ENCODE measurements at regions not wholly inside any gene's neighbourhood (a gene's known extent, or its start where the extent isn't known, plus 50 kb on each side); places are given as distances from the start of the nearest gene placed in this dataset.

DNA sequence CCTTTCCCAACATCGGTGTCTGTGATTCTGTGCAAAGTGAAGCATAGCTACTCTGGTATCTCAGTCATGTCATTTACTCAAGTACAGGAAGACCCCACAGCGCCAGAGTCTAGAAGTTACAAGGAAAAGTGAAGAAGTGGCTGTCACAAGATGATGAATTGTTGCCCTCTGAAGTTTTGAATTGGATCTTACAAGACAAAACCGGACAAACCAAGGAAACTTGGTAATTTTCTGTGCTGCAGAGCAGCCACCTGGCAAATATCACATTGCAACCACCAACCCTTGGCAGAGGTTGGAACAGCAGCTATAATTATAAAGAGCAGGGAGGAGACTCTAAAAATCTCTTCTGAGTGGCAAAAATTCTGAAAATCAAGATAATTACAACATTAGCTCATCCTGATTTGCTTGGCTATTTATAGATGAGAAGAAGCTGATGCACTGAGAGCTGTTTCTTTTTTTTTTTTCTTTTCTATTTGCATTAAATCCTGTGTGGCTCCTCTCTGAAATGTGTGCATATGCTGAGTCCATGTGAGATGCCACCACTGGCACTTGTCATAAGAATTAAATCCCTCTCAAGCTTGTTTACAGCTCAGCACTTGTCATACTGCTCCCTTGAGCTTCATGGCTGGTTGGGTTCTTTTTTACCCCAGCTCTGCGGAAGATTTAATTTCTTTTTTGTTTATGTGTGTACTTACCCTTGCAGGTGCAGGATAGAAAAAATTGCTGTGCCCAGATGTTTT, 68.0 kb upstream of the MNS1 start:
- Histone ChIP-seq H3K36me3 (ENCODE audit: insufficient read depth) (no peaks in the 10 kb centered on the region), H3K79me2 (ENCODE audit: insufficient read depth, low read depth) (no peaks in the 10 kb centered on the region), H3K9ac (no peak overlapping the region), H3K27me3 (ENCODE audit: insufficient read depth, low read depth) (no peaks in the 10 kb centered on the region), H3K4me3 (IDR thresholded peaks at IDR 0.05; ENCODE audit: insufficient read depth, low read depth, low read length) (no peak overlapping the region), H2AFZ (ENCODE audit: low read depth) (0 out of 2 replicates have a peak overlapping the region, but pooled peaks have one; percentile 12), H3K4me2 (peak overlapping the region; percentile 7), H3K4me1 (ENCODE audit: low read depth, poor library complexity, severe bottlenecking) (peaks cover 30% of the 10 kb centered on the region), H4K20me1 (ENCODE audit: insufficient read depth) (no peaks in the 10 kb centered on the region), H3K27ac (peak overlapping the region; percentile 6; the same call in 1 of the 2 replicates)
- TF ChIP-seq, protein P1, sequence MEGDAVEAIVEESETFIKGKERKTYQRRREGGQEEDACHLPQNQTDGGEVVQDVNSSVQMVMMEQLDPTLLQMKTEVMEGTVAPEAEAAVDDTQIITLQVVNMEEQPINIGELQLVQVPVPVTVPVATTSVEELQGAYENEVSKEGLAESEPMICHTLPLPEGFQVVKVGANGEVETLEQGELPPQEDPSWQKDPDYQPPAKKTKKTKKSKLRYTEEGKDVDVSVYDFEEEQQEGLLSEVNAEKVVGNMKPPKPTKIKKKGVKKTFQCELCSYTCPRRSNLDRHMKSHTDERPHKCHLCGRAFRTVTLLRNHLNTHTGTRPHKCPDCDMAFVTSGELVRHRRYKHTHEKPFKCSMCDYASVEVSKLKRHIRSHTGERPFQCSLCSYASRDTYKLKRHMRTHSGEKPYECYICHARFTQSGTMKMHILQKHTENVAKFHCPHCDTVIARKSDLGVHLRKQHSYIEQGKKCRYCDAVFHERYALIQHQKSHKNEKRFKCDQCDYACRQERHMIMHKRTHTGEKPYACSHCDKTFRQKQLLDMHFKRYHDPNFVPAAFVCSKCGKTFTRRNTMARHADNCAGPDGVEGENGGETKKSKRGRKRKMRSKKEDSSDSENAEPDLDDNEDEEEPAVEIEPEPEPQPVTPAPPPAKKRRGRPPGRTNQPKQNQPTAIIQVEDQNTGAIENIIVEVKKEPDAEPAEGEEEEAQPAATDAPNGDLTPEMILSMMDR (conservative IDR thresholded peaks at IDR 0.05; ENCODE audit: low read depth, low read length): no peak

DNA sequence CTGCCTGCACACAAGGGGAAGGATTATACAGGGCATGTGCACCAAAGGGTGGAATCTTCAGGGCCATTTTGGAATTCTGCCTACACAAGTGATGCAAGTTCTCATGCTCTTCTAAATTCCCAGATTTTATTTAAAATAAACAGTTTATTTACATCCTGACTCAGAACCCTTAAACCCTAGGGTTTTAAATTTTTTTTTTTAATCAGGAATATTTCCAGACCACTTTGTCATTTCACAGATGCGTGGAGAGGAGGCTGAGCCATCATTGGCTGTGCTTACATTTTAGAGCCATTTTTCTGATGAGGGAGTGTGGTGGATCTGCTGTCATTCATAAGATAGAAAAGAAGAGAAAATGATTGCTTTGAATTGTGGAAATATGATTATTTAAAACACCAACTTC, 65.2 kb upstream of the MNS1 start:
- H3K36me3 ChIP-seq (ENCODE audit: insufficient read depth): no peaks in the 10 kb centered on the region
- no peaks in the 10 kb centered on the region for H3K27me3 ChIP-seq (ENCODE audit: insufficient read depth, low read depth)
- no peaks in the 10 kb centered on the region for H4K20me1 ChIP-seq (ENCODE audit: insufficient read depth)
- TF ChIP-seq, protein P1 (conservative IDR thresholded peaks at IDR 0.05; ENCODE audit: low read depth, low read length): no peak
- H3K4me1 ChIP-seq (ENCODE audit: low read depth, poor library complexity, severe bottlenecking): peaks cover 25% of the 10 kb centered on the region
- H3K9ac ChIP-seq: no peak overlapping the region
- no peaks in the 10 kb centered on the region for H3K79me2 ChIP-seq (ENCODE audit: insufficient read depth, low read depth)
- no peak overlapping the region for H3K27ac ChIP-seq
- no peak overlapping the region for H3K4me2 ChIP-seq
- no peak overlapping the region for H2AFZ ChIP-seq (ENCODE audit: low read depth)
- no peak overlapping the region for H3K4me3 ChIP-seq (IDR thresholded peaks at IDR 0.05; ENCODE audit: insufficient read depth, low read depth, low read length)

DNA sequence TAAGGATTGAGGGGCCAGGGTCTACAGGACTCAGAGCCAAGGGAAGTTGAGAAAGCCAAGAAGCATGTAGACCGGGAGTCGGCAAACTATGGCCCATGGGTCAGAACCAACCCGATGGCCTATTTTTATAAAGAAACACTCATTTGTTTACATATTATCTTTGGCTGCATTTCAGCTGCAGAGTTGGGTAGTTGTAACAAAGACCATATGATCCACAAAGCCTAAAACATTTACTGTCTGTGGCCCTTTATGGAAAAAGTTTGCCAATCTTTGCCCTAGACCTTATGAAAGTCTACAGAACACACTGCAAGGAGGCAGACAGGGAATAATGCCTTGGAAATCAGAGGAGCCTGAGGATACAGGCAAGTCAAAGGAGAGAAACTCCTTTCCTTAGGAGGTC, 63.2 kb upstream of the MNS1 start:
- Histone ChIP-seq H3K4me2 (no peak overlapping the region), H3K36me3 (ENCODE audit: insufficient read depth) (no peaks in the 10 kb centered on the region), H3K4me1 (ENCODE audit: low read depth, poor library complexity, severe bottlenecking) (peaks cover 9% of the 10 kb centered on the region), H3K9ac (no peak overlapping the region), H3K4me3 (IDR thresholded peaks at IDR 0.05; ENCODE audit: insufficient read depth, low read depth, low read length) (no peak overlapping the region), H3K27me3 (ENCODE audit: insufficient read depth, low read depth) (no peaks in the 10 kb centered on the region), H3K79me2 (ENCODE audit: insufficient read depth, low read depth) (no peaks in the 10 kb centered on the region), H4K20me1 (ENCODE audit: insufficient read depth) (no peaks in the 10 kb centered on the region), H3K27ac (no peak overlapping the region), H2AFZ (ENCODE audit: low read depth) (no peak overlapping the region)
- TF ChIP-seq, protein P1 (conservative IDR thresholded peaks at IDR 0.05; ENCODE audit: low read depth, low read length): no peak

DNA sequence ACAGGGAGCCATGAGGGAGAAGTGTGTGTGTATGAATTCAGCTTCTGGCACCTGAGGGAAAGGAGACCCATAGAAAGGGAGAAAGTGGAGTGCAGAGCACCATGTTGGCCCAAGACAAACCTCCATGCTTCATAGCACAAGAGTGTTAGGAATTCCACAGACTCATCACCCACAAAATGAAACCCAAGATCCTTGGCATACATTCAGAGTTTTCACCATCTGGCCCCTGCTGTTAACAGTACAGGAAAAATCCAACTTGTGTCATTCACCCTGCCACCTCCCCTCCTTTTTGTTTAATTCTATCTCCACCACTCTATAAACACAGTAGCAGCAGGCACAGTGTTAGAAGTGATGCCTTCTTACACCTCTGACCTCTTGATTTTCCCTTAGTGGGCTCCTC, 60.0 kb upstream of the MNS1 start:
- Histone ChIP-seq H3K4me1 (ENCODE audit: low read depth, poor library complexity, severe bottlenecking) (no peaks in the 10 kb centered on the region), H3K27me3 (ENCODE audit: insufficient read depth, low read depth) (no peaks in the 10 kb centered on the region), H2AFZ (ENCODE audit: low read depth) (no peak overlapping the region), H3K79me2 (ENCODE audit: insufficient read depth, low read depth) (no peaks in the 10 kb centered on the region), H3K36me3 (ENCODE audit: insufficient read depth) (no peaks in the 10 kb centered on the region), H4K20me1 (ENCODE audit: insufficient read depth) (no peaks in the 10 kb centered on the region), H3K4me3 (IDR thresholded peaks at IDR 0.05; ENCODE audit: insufficient read depth, low read depth, low read length) (no peak overlapping the region), H3K27ac (no peak overlapping the region), H3K4me2 (no peak overlapping the region), H3K9ac (no peak overlapping the region)
- TF ChIP-seq, protein P1 (conservative IDR thresholded peaks at IDR 0.05; ENCODE audit: low read depth, low read length): no peak

Data from KMS-11 (cell line).